ENCODE measurements at regions not wholly inside any gene's neighbourhood (a gene's known extent, or its start where the extent isn't known, plus 50 kb on each side); places are given as distances from the start of the nearest gene placed in this dataset.

GRCh38 chr4:12635629-12636028, 848.5 kb downstream of the RAB28 start:
- H3K27ac ChIP-seq (ENCODE audit: low read depth, low read length, poor library complexity, severe bottlenecking) = no peak overlapping the region
- POLR2A ChIA-PET (ENCODE audit: low non-redundant PET) = no interaction called here
- DNase-seq (ENCODE audit: low spot score) = no peak
- no peak overlapping the region for H3K4me3 ChIP-seq (ENCODE audit: low read depth, low read length, poor library complexity, severe bottlenecking)
- no peaks in the 10 kb centered on the region for H3K4me1 ChIP-seq (ENCODE audit: insufficient read depth, low read length, poor library complexity, severe bottlenecking)
- H3K36me3 ChIP-seq (ENCODE audit: insufficient read depth, low read length, poor library complexity, severe bottlenecking) = no peaks in the 10 kb centered on the region
- CTCF ChIA-PET = no interaction called here
- no peak for TF ChIP-seq EZH2 (IDR thresholded peaks at IDR 0.05; ENCODE audit: borderline replicate concordance, low read depth, low read length, poor library complexity, severe bottlenecking)
- TF ChIP-seq CTCF (conservative IDR thresholded peaks at IDR 0.05; ENCODE audit: low read depth, low read length) = no peak
- peaks cover 5% of the 10 kb centered on the region for H3K9me3 ChIP-seq (ENCODE audit: low read depth, low read length, poor library complexity, severe bottlenecking)
- no peaks in the 10 kb centered on the region for H3K27me3 ChIP-seq (replicated peaks; ENCODE audit: insufficient read depth, low read depth, low read length, poor library complexity)
- no TSS peak for BruUV-seq (replicated peaks)
- intact Hi-C loops (cut with micrococcal nuclease; ENCODE audit: unreplicated experiment) = loop anchor here (10.0 kb wide), 1 partner anchor 871 kb away; no protein-coding TSS in a partner anchor

- peak; percentile 88 for TF ChIP-seq CTCF (conservative IDR thresholded peaks at IDR 0.05; ENCODE audit: low read depth, low read length)
- TF ChIP-seq EZH2 (IDR thresholded peaks at IDR 0.05; ENCODE audit: borderline replicate concordance, low read depth, low read length, poor library complexity, severe bottlenecking) = no peak
- H3K4me3 ChIP-seq (ENCODE audit: low read depth, low read length, poor library complexity, severe bottlenecking) = no peak overlapping the region
- H3K27me3 ChIP-seq (replicated peaks; ENCODE audit: insufficient read depth, low read depth, low read length, poor library complexity) = no peaks in the 10 kb centered on the region
- no peak overlapping the region for H3K27ac ChIP-seq (ENCODE audit: low read depth, low read length, poor library complexity, severe bottlenecking)
- H3K36me3 ChIP-seq (ENCODE audit: insufficient read depth, low read length, poor library complexity, severe bottlenecking) = no peaks in the 10 kb centered on the region
- POLR2A ChIA-PET (ENCODE audit: low non-redundant PET) = no interaction called here
- intact Hi-C loops (cut with micrococcal nuclease; ENCODE audit: unreplicated experiment) = loop anchor here (10.0 kb wide), 1 partner anchor 868 kb away; no protein-coding TSS in a partner anchor
- CTCF ChIA-PET = no interaction called here
- DNase-seq (ENCODE audit: low spot score) = peak; percentile 70
- H3K4me1 ChIP-seq (ENCODE audit: insufficient read depth, low read length, poor library complexity, severe bottlenecking) = no peaks in the 10 kb centered on the region
- H3K9me3 ChIP-seq (ENCODE audit: low read depth, low read length, poor library complexity, severe bottlenecking) = no peaks in the 10 kb centered on the region
- no TSS peak for BruUV-seq (replicated peaks)
Measured at GRCh38 chr4:12633053-12633651, 851.0 kb downstream of the RAB28 start.

- CTCF ChIA-PET = no interaction called here
- Histone ChIP-seq H3K9me3 (ENCODE audit: low read depth, low read length, poor library complexity, severe bottlenecking) (no peaks in the 10 kb centered on the region), H3K4me3 (ENCODE audit: low read depth, low read length, poor library complexity, severe bottlenecking) (no peak overlapping the region), H3K36me3 (ENCODE audit: insufficient read depth, low read length, poor library complexity, severe bottlenecking) (no peaks in the 10 kb centered on the region), H3K27me3 (replicated peaks; ENCODE audit: insufficient read depth, low read depth, low read length, poor library complexity) (no peaks in the 10 kb centered on the region), H3K4me1 (ENCODE audit: insufficient read depth, low read length, poor library complexity, severe bottlenecking) (no peaks in the 10 kb centered on the region), H3K27ac (ENCODE audit: low read depth, low read length, poor library complexity, severe bottlenecking) (no peak overlapping the region)
- TF ChIP-seq EZH2 (IDR thresholded peaks at IDR 0.05; ENCODE audit: borderline replicate concordance, low read depth, low read length, poor library complexity, severe bottlenecking) (no peak), CTCF (conservative IDR thresholded peaks at IDR 0.05; ENCODE audit: low read depth, low read length) (no peak)
- no TSS peak for BruUV-seq (replicated peaks)
- POLR2A ChIA-PET (ENCODE audit: low non-redundant PET) = no interaction called here
- intact Hi-C loops (cut with micrococcal nuclease; ENCODE audit: unreplicated experiment) = no loop called here
- no peak for DNase-seq (ENCODE audit: low spot score)
Measured at GRCh38 chr4:12615822-12616221, 868.3 kb downstream of the RAB28 start.

All from A673 (cell line).